ENCODE measurements at regions not wholly inside any gene's neighbourhood (a gene's known extent, or its start where the extent isn't known, plus 50 kb on each side); places are given as distances from the start of the nearest gene placed in this dataset.

GRCh38 chr1:214991691-214992315 lies 90.7 kb upstream of the KCNK2 start:
- TF ChIP-seq POLR2AphosphoS5 (IDR thresholded peaks at IDR 0.05) (no peak), EP300 (IDR thresholded peaks at IDR 0.05) (no peak), CTCF (IDR thresholded peaks at IDR 0.05) (no peak), POLR2A (IDR thresholded peaks at IDR 0.05) (no peak)
- WGBS, 2 donors = 75 to 78% methylated on average over 11 of the region's 11 CpGs
- H3K27me3 ChIP-seq = no peaks in the 10 kb centered on the region
- H3K9me3 ChIP-seq = no peaks in the 10 kb centered on the region
- no peak for DNase-seq
- no peak overlapping the region for H3K4me3 ChIP-seq
- ATAC-seq (ENCODE audit: low FRiP score in 2 of 2) = no peak
- no peak overlapping the region for H3K27ac ChIP-seq
- H3K4me1 ChIP-seq = no peaks in the 10 kb centered on the region
- H3K36me3 ChIP-seq = no peaks in the 10 kb centered on the region

DNA sequence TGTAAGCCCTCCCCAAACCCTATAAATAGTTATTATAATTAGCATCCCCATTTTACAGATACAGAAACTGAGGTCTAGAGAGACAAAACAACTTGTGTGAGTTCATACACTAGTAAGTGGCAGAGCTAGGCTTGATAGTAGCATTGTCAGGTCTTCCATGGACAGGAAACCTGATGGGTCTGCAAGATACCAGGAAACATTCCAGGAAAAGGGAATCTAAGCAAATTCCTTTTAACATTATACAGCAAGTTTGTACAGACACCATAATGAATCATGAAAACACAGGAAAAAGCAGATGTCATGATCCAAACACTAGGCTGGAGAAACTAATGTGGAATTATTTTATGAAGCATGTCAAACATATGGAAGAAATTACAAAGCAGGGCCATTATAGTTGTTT lies 89.1 kb upstream of the KCNK2 start:
- H3K4me3 ChIP-seq = no peak overlapping the region
- ATAC-seq (ENCODE audit: low FRiP score in 2 of 2) (no peak), DNase-seq (no peak)
- H3K27ac ChIP-seq = no peak overlapping the region
- no peaks in the 10 kb centered on the region for H3K9me3 ChIP-seq
- no peaks in the 10 kb centered on the region for H3K27me3 ChIP-seq
- H3K4me1 ChIP-seq = no peaks in the 10 kb centered on the region
- TF ChIP-seq EP300 (IDR thresholded peaks at IDR 0.05) = no peak
- no peak for TF ChIP-seq CTCF (IDR thresholded peaks at IDR 0.05)
- no peak for TF ChIP-seq POLR2AphosphoS5 (IDR thresholded peaks at IDR 0.05)
- no peak for TF ChIP-seq POLR2A (IDR thresholded peaks at IDR 0.05)
- no peaks in the 10 kb centered on the region for H3K36me3 ChIP-seq

- DNase-seq (no peak), ATAC-seq (ENCODE audit: low FRiP score in 2 of 2) (no peak)
- no peaks in the 10 kb centered on the region for H3K27me3 ChIP-seq
- TF ChIP-seq CTCF (IDR thresholded peaks at IDR 0.05) = no peak
- no peak overlapping the region for H3K27ac ChIP-seq
- 82 to 90% methylated on average over 3 of the region's 3 CpGs for WGBS, 2 donors
- H3K4me1 ChIP-seq = no peaks in the 10 kb centered on the region
- H3K4me3 ChIP-seq = no peak overlapping the region
- no peaks in the 10 kb centered on the region for H3K9me3 ChIP-seq
- no peaks in the 10 kb centered on the region for H3K36me3 ChIP-seq
These were observed 84.9 kb upstream of the KCNK2 start for GRCh38 chr1:214997685-214998084.

DNA sequence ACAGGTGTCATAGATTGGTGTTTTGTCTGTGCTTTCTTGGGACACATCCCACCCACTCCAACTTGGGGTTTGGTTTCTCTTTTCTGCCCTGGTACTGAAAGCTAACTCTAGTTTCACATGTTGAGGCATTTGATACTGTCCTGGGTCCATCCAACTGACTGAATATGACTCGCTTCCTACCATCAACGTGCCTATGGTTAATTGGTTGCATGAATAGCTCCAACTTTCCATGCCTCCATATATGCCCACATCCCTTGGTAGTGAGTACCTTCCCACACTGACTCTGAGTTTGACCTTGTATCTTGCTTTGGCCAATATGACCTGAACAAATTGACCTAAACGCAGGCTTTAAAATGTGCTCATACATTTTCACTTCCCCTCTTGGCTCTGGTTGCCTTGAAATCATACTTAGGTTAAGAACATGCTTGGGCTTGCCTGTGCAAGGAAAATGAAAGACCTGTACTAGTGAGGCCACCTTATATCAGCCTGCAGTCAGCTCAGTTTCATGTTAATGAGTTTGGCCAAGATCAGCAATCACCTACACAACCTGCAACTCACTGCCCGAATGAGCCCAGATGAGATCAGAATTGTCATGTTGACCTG lies 81.0 kb upstream of the KCNK2 start:
- no peak overlapping the region for H3K4me3 ChIP-seq
- ATAC-seq (ENCODE audit: low FRiP score in 2 of 2) (no peak), DNase-seq (no peak)
- H3K36me3 ChIP-seq = no peaks in the 10 kb centered on the region
- 87 to 93% methylated on average over 4 of the region's 4 CpGs for WGBS, 2 donors
- no peak for TF ChIP-seq POLR2A (IDR thresholded peaks at IDR 0.05)
- no peak for TF ChIP-seq EP300 (IDR thresholded peaks at IDR 0.05)
- no peak for TF ChIP-seq POLR2AphosphoS5 (IDR thresholded peaks at IDR 0.05)
- no peak for TF ChIP-seq CTCF (IDR thresholded peaks at IDR 0.05)
- no peaks in the 10 kb centered on the region for H3K9me3 ChIP-seq
- H3K27me3 ChIP-seq = no peaks in the 10 kb centered on the region
- H3K4me1 ChIP-seq = no peaks in the 10 kb centered on the region
- no peak overlapping the region for H3K27ac ChIP-seq

GRCh38 chr1:215002471-215002870 lies 80.1 kb upstream of the KCNK2 start:
- Histone ChIP-seq H3K9me3 (no peaks in the 10 kb centered on the region), H3K4me1 (no peaks in the 10 kb centered on the region), H3K27ac (no peak overlapping the region), H3K27me3 (no peaks in the 10 kb centered on the region), H3K36me3 (no peaks in the 10 kb centered on the region), H3K4me3 (no peak overlapping the region)
- ATAC-seq (ENCODE audit: low FRiP score in 2 of 2) = peak in 1 of 2 donors; percentile 74
- WGBS, 2 donors = 53 to 66% methylated on average over 4 of the region's 4 CpGs
- no peak for DNase-seq
- TF ChIP-seq EP300 (IDR thresholded peaks at IDR 0.05) (no peak), POLR2AphosphoS5 (IDR thresholded peaks at IDR 0.05) (no peak), POLR2A (IDR thresholded peaks at IDR 0.05) (no peak), CTCF (IDR thresholded peaks at IDR 0.05) (no peak)
